Effector memory CD4-positive, alpha-beta T cell (primary cell): ENCODE measurements at regions not wholly inside any gene's neighbourhood (a gene's known extent, or its start where the extent isn't known, plus 50 kb on each side); places are given as distances from the start of the nearest gene placed in this dataset.

Source experiments
- DNase-seq, 3 donors: peaks; one replicate each; pipeline ENCODE4 v3.0.0-alpha.2; 2020
- H3K27ac ChIP-seq: 2 replicates; pipeline ENCODE4 v1.7.0; 2013; ENCODE audit warnings: mild to moderate bottlenecking, low read length, moderate library complexity; ENCODE audit not compliant: insufficient read depth, poor library complexity, severe bottlenecking
- H3K27me3 ChIP-seq: replicated peaks from 2 replicates; pipeline ENCODE4 v1.7.0; 2013; ENCODE audit warnings: mild to moderate bottlenecking, low read length; ENCODE audit not compliant: insufficient read depth, control insufficient read depth, poor library complexity, severe bottlenecking
- H3K36me3 ChIP-seq: 2 replicates; pipeline ENCODE4 v1.7.0; 2013; ENCODE audit warnings: mild to moderate bottlenecking, low read length, moderate library complexity; ENCODE audit not compliant: control insufficient read depth, insufficient read depth
- H3K4me1 ChIP-seq: 2 replicates; pipeline ENCODE4 v1.7.0; 2013; ENCODE audit warnings: low read length, mild to moderate bottlenecking; ENCODE audit not compliant: control insufficient read depth, insufficient read depth, poor library complexity, severe bottlenecking
- H3K4me3 ChIP-seq: 2 replicates; pipeline ENCODE4 v1.7.0; 2013; ENCODE audit warnings: low read length, low read depth, mild to moderate bottlenecking; ENCODE audit not compliant: insufficient read depth, poor library complexity, severe bottlenecking
- H3K9me3 ChIP-seq: 2 replicates; pipeline ENCODE4 v1.7.0; 2013; ENCODE audit warnings: mild to moderate bottlenecking, low read length, moderate library complexity; ENCODE audit not compliant: control insufficient read depth

DNA sequence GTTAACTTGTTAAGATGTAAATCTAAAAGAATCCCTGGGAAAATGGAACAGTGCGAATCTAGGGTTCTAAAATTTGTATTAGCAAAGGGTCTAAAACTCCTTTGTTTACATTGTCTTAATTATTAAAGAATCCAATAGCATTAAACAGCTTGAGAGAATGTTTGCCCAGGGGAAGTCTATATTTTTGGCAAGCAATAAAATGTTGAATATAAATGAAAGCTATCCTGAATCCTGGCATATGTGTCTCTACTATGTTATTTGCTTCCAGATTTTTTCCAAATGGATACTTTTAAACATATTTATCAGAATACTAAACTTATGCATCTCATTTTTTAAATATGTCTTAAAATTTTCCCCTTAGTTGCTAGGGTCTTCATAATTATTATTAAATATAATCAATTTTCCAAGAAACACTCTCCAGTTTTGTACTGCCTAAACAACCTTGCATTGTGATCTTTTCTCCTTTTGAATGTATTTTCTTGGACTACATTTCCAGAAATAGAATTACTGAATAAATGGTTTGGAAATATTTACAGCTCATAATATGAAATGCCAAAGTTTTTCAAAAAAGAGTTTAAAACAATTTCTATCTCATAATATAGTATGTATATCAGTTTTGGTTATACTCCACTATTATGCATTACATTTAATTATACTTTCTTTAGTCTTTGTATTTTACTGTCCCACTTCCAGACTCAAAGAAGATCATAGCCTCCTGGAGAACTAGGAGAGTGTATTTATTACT, 304.8 kb downstream of the USP25 start:
- no peak for DNase-seq
- Histone ChIP-seq H3K36me3 (no peaks in the 10 kb centered on the region), H3K4me3 (no peak overlapping the region), H3K27me3 (no peaks in the 10 kb centered on the region), H3K27ac (no peak overlapping the region), H3K4me1 (no peaks in the 10 kb centered on the region), H3K9me3 (no peaks in the 10 kb centered on the region)

DNA sequence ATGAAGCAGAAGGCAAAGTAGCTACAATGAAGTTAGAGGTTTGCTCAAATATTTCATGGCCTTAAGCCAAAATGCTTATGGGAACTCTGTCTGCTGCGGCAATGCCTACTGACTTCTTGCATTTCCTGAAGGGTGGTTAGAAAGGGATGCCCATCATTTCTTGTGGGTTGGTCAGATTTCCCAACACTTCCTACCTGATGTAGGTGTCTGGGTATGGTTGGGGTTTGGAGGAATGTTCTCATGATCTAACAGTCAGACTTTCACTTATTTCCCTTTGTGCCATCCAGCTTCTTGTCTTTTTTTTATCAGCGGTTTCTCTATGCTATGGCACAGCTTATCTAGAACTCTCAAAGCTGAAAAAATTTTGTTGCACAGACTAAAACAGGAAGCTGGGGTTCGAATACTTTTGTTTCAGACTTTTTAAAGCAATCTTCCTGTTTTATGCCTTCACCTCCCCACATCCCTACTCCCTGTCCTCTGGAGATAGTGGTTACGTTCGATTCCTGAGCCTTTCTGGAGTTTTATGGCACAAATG, 307.7 kb downstream of the USP25 start:
- no peak for DNase-seq
- Histone ChIP-seq H3K36me3 (no peaks in the 10 kb centered on the region), H3K27me3 (no peaks in the 10 kb centered on the region), H3K9me3 (no peaks in the 10 kb centered on the region), H3K27ac (no peak overlapping the region), H3K4me3 (no peak overlapping the region), H3K4me1 (no peaks in the 10 kb centered on the region)

DNA sequence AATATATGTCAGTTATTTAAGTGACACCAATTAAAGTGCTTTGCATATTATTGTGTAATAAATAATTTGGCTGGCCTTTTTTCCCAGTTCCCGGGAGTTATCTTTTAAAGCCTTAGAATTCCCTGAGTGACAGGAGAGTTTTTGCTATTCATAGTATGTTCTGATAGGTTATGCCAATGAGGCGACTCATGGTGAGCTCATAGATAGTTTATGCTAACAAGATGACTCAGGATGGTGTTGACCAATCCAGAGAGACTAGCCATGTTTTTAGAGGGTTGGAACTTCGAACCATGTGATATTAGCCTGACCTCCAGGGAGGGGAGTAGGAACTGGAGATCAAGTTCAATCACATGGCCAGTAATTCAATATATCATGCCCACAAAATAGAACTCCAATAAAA, 310.8 kb downstream of the USP25 start:
- Histone ChIP-seq H3K27ac (no peak overlapping the region), H3K4me1 (no peaks in the 10 kb centered on the region), H3K9me3 (no peaks in the 10 kb centered on the region), H3K36me3 (no peaks in the 10 kb centered on the region), H3K27me3 (no peaks in the 10 kb centered on the region), H3K4me3 (no peak overlapping the region)
- DNase-seq: no peak

DNA sequence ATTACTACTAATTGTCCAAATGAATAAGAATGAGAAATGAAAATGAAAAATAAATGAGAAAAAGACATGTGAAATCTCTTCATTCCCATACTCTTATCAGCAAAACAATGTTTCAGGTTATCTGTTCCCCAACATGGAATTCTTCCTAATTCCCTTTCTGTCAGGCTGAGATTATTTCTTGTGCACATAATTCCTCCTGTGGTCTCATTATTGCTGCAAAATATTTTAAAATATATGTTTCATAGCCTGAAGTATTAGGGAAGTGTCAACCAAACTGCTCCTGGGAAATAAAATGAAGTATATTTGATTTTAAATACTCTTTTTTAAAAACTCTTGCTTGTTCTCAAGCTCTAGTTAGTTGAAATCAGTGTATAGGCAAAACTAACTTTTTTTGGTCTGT, 314.9 kb downstream of the USP25 start:
- DNase-seq: no peak
- H3K9me3 ChIP-seq: no peaks in the 10 kb centered on the region
- H3K4me1 ChIP-seq: no peaks in the 10 kb centered on the region
- H3K27me3 ChIP-seq: no peaks in the 10 kb centered on the region
- H3K27ac ChIP-seq: no peak overlapping the region
- no peaks in the 10 kb centered on the region for H3K36me3 ChIP-seq
- no peak overlapping the region for H3K4me3 ChIP-seq

DNA sequence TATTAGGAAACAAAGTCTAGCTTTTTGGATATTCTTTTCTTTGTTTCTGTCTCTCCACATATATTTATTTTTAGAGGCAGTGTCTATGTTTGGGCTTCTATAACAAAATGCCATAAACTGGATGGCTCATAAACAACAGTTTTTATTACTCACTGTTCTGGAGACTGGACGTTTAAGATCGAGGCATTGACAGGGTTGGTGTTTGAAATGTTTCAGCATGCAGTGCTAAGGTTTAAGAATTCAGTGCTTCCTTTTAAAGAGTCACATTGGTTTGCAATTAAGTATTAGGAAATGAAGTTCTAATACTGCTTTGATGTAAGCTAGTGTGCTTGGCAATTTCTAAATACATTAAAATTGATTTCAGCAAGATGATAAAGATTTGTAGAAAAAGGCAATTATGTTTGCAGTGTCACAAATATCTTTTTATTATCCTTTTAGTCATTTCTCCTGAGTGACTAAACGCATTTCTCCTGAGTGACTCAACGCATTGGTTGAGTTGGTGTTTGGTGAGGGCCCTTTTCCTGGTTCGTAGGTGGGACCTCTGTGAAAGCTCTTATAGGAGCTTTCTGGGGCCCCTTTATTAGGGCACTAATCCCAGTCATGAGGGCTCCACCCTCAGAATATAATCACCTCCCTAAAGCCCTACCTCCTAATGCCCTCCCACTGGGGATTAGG, 317.0 kb downstream of the USP25 start:
- H3K9me3 ChIP-seq: no peaks in the 10 kb centered on the region
- H3K36me3 ChIP-seq: no peaks in the 10 kb centered on the region
- DNase-seq: no peak
- H3K27me3 ChIP-seq: no peaks in the 10 kb centered on the region
- H3K4me3 ChIP-seq: no peak overlapping the region
- H3K27ac ChIP-seq: no peak overlapping the region
- no peaks in the 10 kb centered on the region for H3K4me1 ChIP-seq

DNA sequence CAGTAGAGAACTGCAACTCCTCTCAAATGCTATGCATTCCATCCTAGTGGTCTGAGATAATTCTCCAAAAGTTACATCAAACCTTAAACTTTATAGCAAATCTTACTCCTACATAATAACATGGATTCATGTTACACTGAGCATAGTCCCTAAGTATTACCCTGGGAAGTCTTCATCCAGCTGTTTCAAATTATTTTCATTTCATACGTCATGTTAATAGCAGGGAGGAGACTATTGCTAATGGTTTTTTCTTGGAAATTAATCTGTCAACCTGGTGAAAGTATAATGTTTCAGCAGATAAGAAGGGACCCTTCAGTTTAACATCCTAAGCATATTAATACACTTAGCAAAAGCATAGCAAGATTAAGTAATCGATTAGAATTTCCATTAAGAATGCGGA, 318.1 kb downstream of the USP25 start:
- H3K4me3 ChIP-seq: no peak overlapping the region
- no peaks in the 10 kb centered on the region for H3K9me3 ChIP-seq
- H3K27ac ChIP-seq: no peak overlapping the region
- no peaks in the 10 kb centered on the region for H3K27me3 ChIP-seq
- no peak for DNase-seq
- no peaks in the 10 kb centered on the region for H3K36me3 ChIP-seq
- H3K4me1 ChIP-seq: no peaks in the 10 kb centered on the region

DNA sequence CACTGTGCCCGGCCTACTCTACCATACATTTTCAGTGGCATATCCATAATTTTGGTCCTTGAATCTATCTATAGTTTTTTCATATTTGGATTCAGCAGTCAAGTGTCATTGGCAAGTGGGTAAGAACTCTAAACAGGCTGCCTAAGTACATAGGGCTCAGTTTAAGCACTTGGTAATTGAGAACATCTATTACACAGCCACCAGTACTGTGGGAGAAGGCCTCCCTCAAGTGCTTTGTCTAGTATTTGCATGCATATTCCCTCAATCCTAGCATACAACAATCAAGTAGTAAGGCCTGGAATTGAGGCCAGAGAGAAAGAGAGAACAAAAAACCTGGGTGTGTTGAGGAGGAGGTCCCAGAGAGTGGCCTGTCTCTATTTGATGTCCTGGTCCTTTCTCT, 325.2 kb downstream of the USP25 start:
- H3K4me1 ChIP-seq: no peaks in the 10 kb centered on the region
- no peaks in the 10 kb centered on the region for H3K27me3 ChIP-seq
- H3K36me3 ChIP-seq: no peaks in the 10 kb centered on the region
- no peak overlapping the region for H3K27ac ChIP-seq
- no peak for DNase-seq
- no peak overlapping the region for H3K4me3 ChIP-seq
- H3K9me3 ChIP-seq: no peaks in the 10 kb centered on the region

DNA sequence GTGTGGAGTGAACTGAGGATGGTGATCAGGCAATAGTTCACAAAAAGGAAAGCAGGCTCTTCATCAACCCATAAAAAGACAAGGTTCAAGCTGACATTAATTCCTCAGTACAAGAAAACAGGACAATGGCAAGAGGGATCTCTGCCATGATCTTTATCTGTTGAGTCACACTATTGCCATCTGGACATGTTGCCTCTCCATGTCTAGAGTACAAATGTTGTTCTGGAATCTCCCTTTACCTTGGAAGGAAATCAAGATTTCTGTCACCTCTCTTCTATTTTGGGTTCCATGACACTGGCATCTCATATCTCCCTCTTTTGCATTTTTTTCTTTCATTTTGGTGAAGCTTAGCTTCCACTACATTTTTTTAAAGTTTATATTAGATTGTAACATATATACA, 329.1 kb downstream of the USP25 start:
- H3K9me3 ChIP-seq: no peaks in the 10 kb centered on the region
- no peaks in the 10 kb centered on the region for H3K27me3 ChIP-seq
- H3K36me3 ChIP-seq: no peaks in the 10 kb centered on the region
- no peak overlapping the region for H3K27ac ChIP-seq
- no peaks in the 10 kb centered on the region for H3K4me1 ChIP-seq
- H3K4me3 ChIP-seq: no peak overlapping the region
- no peak for DNase-seq

DNA sequence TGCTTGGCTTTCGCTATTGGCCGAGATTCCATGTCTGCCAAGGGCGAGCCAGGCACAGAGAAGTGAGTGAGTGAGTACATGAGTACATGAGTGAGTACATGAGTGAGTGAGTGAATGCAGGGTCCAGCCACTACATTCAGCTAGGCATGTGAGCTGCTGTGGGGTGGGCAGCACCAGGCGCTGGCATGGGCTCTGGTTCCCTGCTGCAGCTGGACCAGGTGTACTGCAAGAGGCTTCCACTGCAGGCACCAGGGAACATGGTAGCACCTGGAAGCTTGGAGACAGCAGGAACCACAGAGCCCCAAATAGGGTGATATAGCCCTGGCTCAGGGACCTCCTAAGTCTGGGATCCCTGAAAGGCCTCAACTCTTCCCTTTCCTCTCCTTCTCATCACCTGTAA, 330.2 kb downstream of the USP25 start:
- no peaks in the 10 kb centered on the region for H3K4me1 ChIP-seq
- DNase-seq: no peak
- no peak overlapping the region for H3K4me3 ChIP-seq
- no peaks in the 10 kb centered on the region for H3K36me3 ChIP-seq
- H3K9me3 ChIP-seq: no peaks in the 10 kb centered on the region
- no peaks in the 10 kb centered on the region for H3K27me3 ChIP-seq
- H3K27ac ChIP-seq: no peak overlapping the region

DNA sequence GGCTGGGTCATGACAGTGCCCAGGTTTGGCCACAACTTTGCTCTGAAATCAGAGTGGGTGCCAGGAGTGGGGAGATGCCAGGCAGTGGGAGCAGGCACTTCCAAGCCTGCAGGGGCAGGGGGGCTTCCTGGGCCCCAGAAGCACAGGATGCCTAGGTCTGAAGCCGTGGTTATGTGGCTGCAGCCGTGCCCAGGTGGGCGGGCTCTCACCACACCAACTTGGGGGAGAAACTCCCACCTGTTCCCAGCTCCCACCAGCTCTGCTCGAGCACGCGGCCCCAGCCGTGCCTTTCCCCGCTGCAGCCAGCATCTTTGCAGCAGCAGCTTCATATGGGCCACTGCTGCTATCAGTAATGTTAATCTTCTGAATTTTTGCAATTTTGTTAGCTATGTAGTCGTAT, 331.4 kb downstream of the USP25 start:
- no peak overlapping the region for H3K27ac ChIP-seq
- no peaks in the 10 kb centered on the region for H3K4me1 ChIP-seq
- no peak overlapping the region for H3K4me3 ChIP-seq
- no peaks in the 10 kb centered on the region for H3K36me3 ChIP-seq
- no peaks in the 10 kb centered on the region for H3K27me3 ChIP-seq
- no peaks in the 10 kb centered on the region for H3K9me3 ChIP-seq
- no peak for DNase-seq
